MM.1S (cell line): ENCODE measurements at regions not wholly inside any gene's neighbourhood (a gene's known extent, or its start where the extent isn't known, plus 50 kb on each side); places are given as distances from the start of the nearest gene placed in this dataset.

Experiments
- DNase-seq: peaks from one replicate; pipeline ENCODE4 v3.0.0-alpha.2; 2015
- H2AFZ ChIP-seq: fragments of 300-600 bp; sonication (generic); 2 replicates; pipeline ENCODE4 v1.6.0; 2016; ENCODE audit warnings: antibody characterized with exemption, low read length
- H3F3A ChIP-seq: fragments of 300-600 bp; sonication (generic); 2 replicates; pipeline ENCODE4 v1.6.1; 2016; ENCODE audit warnings: mild to moderate bottlenecking, antibody characterized with exemption, low read length, moderate library complexity, mixed read lengths; ENCODE audit not compliant: insufficient read depth
- H3K27ac ChIP-seq: fragments of 300-600 bp; sonication (generic); 2 replicates; pipeline ENCODE4 v1.5.1; 2016; ENCODE audit warnings: mild to moderate bottlenecking, low read length
- H3K27me3 ChIP-seq: fragments of 300-600 bp; sonication (generic); replicated peaks from 2 replicates; pipeline ENCODE4 v1.6.0; 2016; ENCODE audit warnings: low read length; ENCODE audit not compliant: insufficient read depth
- H3K36me3 ChIP-seq: fragments of 300-600 bp; sonication (generic); replicated peaks from 2 replicates; pipeline ENCODE4 v1.6.1; 2016; ENCODE audit warnings: mild to moderate bottlenecking, low read length, mixed read lengths; ENCODE audit not compliant: insufficient read depth
- H3K4me1 ChIP-seq: fragments of 300-600 bp; sonication (generic); 2 replicates; pipeline ENCODE4 v1.6.1; 2016; ENCODE audit warnings: low read length, mixed read lengths
- H3K4me2 ChIP-seq: fragments of 300-600 bp; sonication (generic); 2 replicates; pipeline ENCODE4 v1.6.0; 2016; ENCODE audit warnings: low read depth, low read length
- H3K4me3 ChIP-seq: fragments of 300-600 bp; sonication (generic); 2 replicates; pipeline ENCODE4 v1.5.1; 2016; ENCODE audit warnings: low read length, mixed read lengths
- H3K79me2 ChIP-seq: fragments of 300-600 bp; sonication (generic); 2 replicates; pipeline ENCODE4 v1.6.1; 2016; ENCODE audit warnings: mixed run types, low read length, mixed read lengths
- H3K9ac ChIP-seq: fragments of 300-600 bp; sonication (generic); 2 replicates; pipeline ENCODE4 v1.6.1; 2016; ENCODE audit warnings: low read length, mixed read lengths
- H3K9me2 ChIP-seq: fragments of 300-600 bp; sonication (generic); replicated peaks from 2 replicates; pipeline ENCODE4 v1.6.1; 2016; ENCODE audit warnings: mild to moderate bottlenecking, low read length, mixed read lengths; ENCODE audit not compliant: insufficient read depth
- H3K9me3 ChIP-seq: fragments of 300-600 bp; sonication (generic); replicated peaks from 2 replicates; pipeline ENCODE4 v1.6.1; 2016; ENCODE audit warnings: mild to moderate bottlenecking, low read length, mixed read lengths; ENCODE audit not compliant: insufficient read depth
- H4K20me1 ChIP-seq: fragments of 300-600 bp; sonication (generic); 2 replicates; pipeline ENCODE4 v1.6.1; 2016; ENCODE audit warnings: mild to moderate bottlenecking, low read length, moderate library complexity, mixed read lengths; ENCODE audit not compliant: insufficient read depth
- CTCF ChIP-seq: fragments of 300-600 bp; sonication (generic); IDR thresholded peaks from 2 replicates; pipeline ENCODE4 v1.5.1; 2016; ENCODE audit warnings: antibody characterized with exemption, low read length, mixed read lengths
- EZH2 ChIP-seq: fragments of 300-600 bp; sonication (generic); optimal IDR thresholded peaks from 2 replicates; pipeline ENCODE3; 2017; ENCODE audit warnings: low read depth, mild to moderate bottlenecking, antibody characterized with exemption, low read length, mixed read lengths
- EZH2phosphoT487 ChIP-seq: fragments of 300-600 bp; sonication (generic); IDR thresholded peaks from 2 replicates; pipeline ENCODE4 v1.6.1; 2018; ENCODE audit warnings: antibody characterized with exemption, low read length

- no peak for DNase-seq
- H3F3A ChIP-seq, result no peaks in the 10 kb centered on the region
- H3K9me3 ChIP-seq, result no peaks in the 10 kb centered on the region
- H4K20me1 ChIP-seq, result no peaks in the 10 kb centered on the region
- H2AFZ ChIP-seq, result no peak overlapping the region
- H3K4me1 ChIP-seq, result no peaks in the 10 kb centered on the region
- H3K27ac ChIP-seq, result no peak overlapping the region
- H3K9me2 ChIP-seq, result no peaks in the 10 kb centered on the region
- no peak overlapping the region for H3K4me2 ChIP-seq
- no peaks in the 10 kb centered on the region for H3K36me3 ChIP-seq
- no peak for TF ChIP-seq EZH2phosphoT487
- no peak for TF ChIP-seq EZH2
- TF ChIP-seq CTCF, result no peak
- no peak overlapping the region for H3K9ac ChIP-seq
- H3K79me2 ChIP-seq, result no peaks in the 10 kb centered on the region
- no peak overlapping the region for H3K4me3 ChIP-seq
- H3K27me3 ChIP-seq, result no peaks in the 10 kb centered on the region
These were observed 463.6 kb upstream of the SLC14A2 start for GRCh38 chr18:45151645-45152044.

- Histone ChIP-seq H3K9me3 (no peaks in the 10 kb centered on the region), H3K4me1 (no peaks in the 10 kb centered on the region), H3K27ac (no peak overlapping the region), H3K9ac (no peak overlapping the region), H2AFZ (no peak overlapping the region), H3F3A (no peaks in the 10 kb centered on the region), H4K20me1 (no peaks in the 10 kb centered on the region), H3K9me2 (no peaks in the 10 kb centered on the region), H3K79me2 (no peaks in the 10 kb centered on the region), H3K4me3 (no peak overlapping the region), H3K27me3 (no peaks in the 10 kb centered on the region), H3K4me2 (no peak overlapping the region), H3K36me3 (no peaks in the 10 kb centered on the region)
- DNase-seq, result no peak
- no peak for TF ChIP-seq EZH2phosphoT487
- no peak for TF ChIP-seq EZH2
- TF ChIP-seq CTCF, result no peak
These were observed 459.8 kb upstream of the SLC14A2 start for GRCh38 chr18:45155526-45155925.

DNA sequence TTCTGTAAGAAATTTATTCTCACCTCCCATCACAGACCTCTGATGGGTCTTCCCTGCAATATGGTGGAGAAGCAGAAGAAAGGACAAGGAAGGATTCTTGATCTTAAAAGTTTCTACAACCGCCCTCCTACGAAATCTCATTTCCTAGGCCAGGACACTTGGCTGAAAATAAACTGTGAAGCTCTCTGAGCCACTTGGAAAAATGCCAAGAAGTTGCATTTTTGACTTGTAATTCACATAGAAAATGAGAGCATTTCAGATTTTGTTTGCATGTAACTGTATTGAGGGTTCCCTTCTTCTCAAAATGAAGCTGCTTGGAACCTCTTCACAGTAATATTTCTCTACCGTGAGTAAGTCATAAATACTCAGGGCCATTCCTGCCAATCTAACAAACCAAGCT is 458.3 kb upstream of the SLC14A2 start:
- TF ChIP-seq EZH2phosphoT487, result no peak
- TF ChIP-seq CTCF, result no peak
- no peak for TF ChIP-seq EZH2
- no peak overlapping the region for H3K9ac ChIP-seq
- H3K4me1 ChIP-seq, result 0 out of 2 replicates have a peak, but pooled peaks cover 3% of the 10 kb centered on the region

More for the DNA sequence above, 458.3 kb upstream of the SLC14A2 start:
- no peaks in the 10 kb centered on the region for H4K20me1 ChIP-seq
- H2AFZ ChIP-seq, result no peak overlapping the region
- H3K27me3 ChIP-seq, result no peaks in the 10 kb centered on the region
- H3F3A ChIP-seq, result no peaks in the 10 kb centered on the region
- no peak overlapping the region for H3K4me3 ChIP-seq
- no peaks in the 10 kb centered on the region for H3K9me3 ChIP-seq
- H3K36me3 ChIP-seq, result no peaks in the 10 kb centered on the region
- no peak for DNase-seq
- H3K79me2 ChIP-seq, result no peaks in the 10 kb centered on the region
- H3K9me2 ChIP-seq, result no peaks in the 10 kb centered on the region
- no peak overlapping the region for H3K27ac ChIP-seq
- no peak overlapping the region for H3K4me2 ChIP-seq
